Right cardiac atrium (tissue), 5 donors: ENCODE measurements at regions not wholly inside any gene's neighbourhood (a gene's known extent, or its start where the extent isn't known, plus 50 kb on each side); places are given as distances from the start of the nearest gene placed in this dataset.

ENCODE experiments used
- ATAC-seq, 2 donors: fragments of 200-7000 bp; cut with Tn5 transposase; one replicate each; pipeline versions ENCODE4 v1.8.0 to v1.9.1; 2020; ENCODE audit warnings: moderate library complexity in 2 of 2, mild to moderate bottlenecking in 1 of 2
- DNase-seq, 3 donors: peaks; one replicate each; pipeline ENCODE4 v3.0.0-alpha.2; 2020
- H3K27ac ChIP-seq: one replicate; pipeline ENCODE4 v1.5.1; 2013; ENCODE audit warnings: mild to moderate bottlenecking, low read length, control low read depth, moderate library complexity
- H3K27me3 ChIP-seq: one replicate; pipeline ENCODE4 v1.6.1; 2013; ENCODE audit not compliant: control insufficient read depth, insufficient read depth
- H3K4me1 ChIP-seq: one replicate; pipeline ENCODE4 v1.6.1; 2013; ENCODE audit warnings: low read length; ENCODE audit not compliant: control insufficient read depth, insufficient read depth
- H3K4me3 ChIP-seq: one replicate; pipeline ENCODE4 v1.5.1; 2013; ENCODE audit warnings: low read length, control low read depth
- H3K9me3 ChIP-seq: one replicate; pipeline ENCODE4 v1.6.1; 2013; ENCODE audit warnings: low read length; ENCODE audit not compliant: control insufficient read depth
- WGBS: extraction: QIAGEN DNeasy Blood & Tissue Kit; methylation state at CpG from one replicate; pipeline ENCODE4 v1.1.7; 2013; 5-methylcytosine and 5-hydroxymethylcytosine counted together
- intact Hi-C, 4 donors: fragments of 100-400 bp; cut with DNase I; formaldehyde crosslinking; loops; one replicate each; pipeline versions ENCODE4 v1.11.0 to v1.14.0; 2022 to 2023
- donor health status: healthy with polysubstance abuse.
- donor health status: DM: no; HTN: yes; CAD: no.
- donor health status: DM: no; HTN: no; CAD: no.
- donor health status: DM: no; HTN: yes; CAD: no; lungs with severe emphysema.
- donor health status: DM: yes; HTN: yes; CAD: no.

DNA sequence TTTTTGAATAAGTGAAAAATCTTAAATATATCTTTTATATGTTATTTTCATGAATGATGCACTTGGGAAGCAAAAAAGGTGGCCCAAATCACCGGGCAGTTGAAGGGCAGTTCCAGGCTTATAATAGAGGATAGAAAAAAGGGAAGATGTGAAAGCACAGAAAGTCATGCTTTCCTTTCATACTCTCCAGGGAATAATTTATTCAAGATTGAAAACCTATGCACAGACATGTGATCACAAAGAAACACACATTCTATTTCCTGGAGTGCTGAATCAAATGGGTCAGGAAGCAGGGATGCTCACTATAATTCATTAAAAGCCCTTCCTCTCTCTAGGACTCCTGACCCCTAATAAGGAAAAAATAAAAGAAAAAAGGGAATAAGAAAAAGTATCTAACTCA, 66.1 kb upstream of the USP38 start:
- Histone ChIP-seq H3K9me3 (no peaks in the 10 kb centered on the region), H3K27ac (no peak overlapping the region), H3K4me3 (no peak overlapping the region), H3K27me3 (no peaks in the 10 kb centered on the region), H3K4me1 (no peaks in the 10 kb centered on the region)
- 90% methylated on average over 1 of the region's 1 CpG for WGBS
- intact Hi-C loops = no loop called here
- no peak for DNase-seq
- ATAC-seq = no peak

DNA sequence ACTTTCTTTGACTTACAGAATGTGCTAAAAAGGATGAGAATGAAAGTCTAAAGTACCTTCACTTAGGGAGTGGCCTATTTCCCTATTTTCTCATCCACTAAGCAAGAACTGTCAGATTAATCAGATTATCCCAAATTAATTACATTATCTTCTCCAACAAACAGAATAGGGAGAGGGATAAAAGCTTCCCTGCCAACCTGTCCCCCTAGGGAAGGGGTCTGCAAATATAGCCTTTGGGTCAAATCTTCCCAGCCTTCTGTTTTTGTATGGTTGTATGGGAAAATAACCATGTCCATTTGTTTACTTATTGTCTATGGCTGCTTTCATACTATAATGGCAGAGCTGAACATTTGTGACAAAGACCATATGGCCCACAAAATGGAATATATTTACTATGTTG, 57.1 kb upstream of the USP38 start:
- intact Hi-C loops = no loop called here
- no peak overlapping the region for H3K27ac ChIP-seq
- H3K4me1 ChIP-seq = no peaks in the 10 kb centered on the region
- no peaks in the 10 kb centered on the region for H3K27me3 ChIP-seq
- no peaks in the 10 kb centered on the region for H3K9me3 ChIP-seq
- no peak for ATAC-seq
- H3K4me3 ChIP-seq = no peak overlapping the region
- DNase-seq = no peak

DNA sequence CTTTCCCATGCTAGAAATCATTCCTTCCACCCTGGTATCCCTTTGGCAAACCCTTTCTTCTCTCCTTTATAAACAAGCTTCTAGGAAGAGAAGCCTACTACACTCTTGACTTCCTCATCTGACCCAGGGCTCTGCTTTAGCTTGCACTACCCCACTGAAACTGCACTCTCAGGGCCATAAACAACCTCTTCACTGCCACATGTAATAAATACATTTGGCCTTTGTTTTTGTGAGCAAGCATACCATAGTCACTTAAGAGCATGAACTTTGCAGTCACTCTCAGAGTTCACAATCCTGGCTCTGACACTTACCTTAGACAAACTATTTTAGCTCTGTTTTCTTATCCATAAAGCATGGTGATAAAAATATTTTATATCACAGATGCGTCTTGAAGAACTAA, 50.7 kb upstream of the USP38 start:
- H3K4me3 ChIP-seq = no peak overlapping the region
- no peaks in the 10 kb centered on the region for H3K9me3 ChIP-seq
- DNase-seq = no peak
- intact Hi-C loops = no loop called here
- H3K27me3 ChIP-seq = no peaks in the 10 kb centered on the region
- H3K4me1 ChIP-seq = no peaks in the 10 kb centered on the region
- ATAC-seq = no peak
- no peak overlapping the region for H3K27ac ChIP-seq
- WGBS = 36% methylated on average over 1 of the region's 1 CpG
